ENCODE measurements at regions not wholly inside any gene's neighbourhood (a gene's known extent, or its start where the extent isn't known, plus 50 kb on each side); places are given as distances from the start of the nearest gene placed in this dataset.
"Not testable (repeated sequence)": the region's sequence is repeated elsewhere in the genome, so short reads cannot be mapped to it uniquely, and the experiment has no call there.

GRCh38 chr3:164401923-164402322, 676.4 kb downstream of the SI start:
- no peak for TF ChIP-seq CTCF (IDR thresholded peaks at IDR 0.05; ENCODE audit: borderline replicate concordance)
- intact Hi-C loops (cut with micrococcal nuclease): no loop called here
- no peaks in the 10 kb centered on the region for H3K4me1 ChIP-seq
- no peaks in the 10 kb centered on the region for H3K36me3 ChIP-seq
- H3K27ac ChIP-seq (replicated peaks): no peak overlapping the region
- DNase-seq: no peak
- H3K4me3 ChIP-seq: no peak overlapping the region
- no peaks in the 10 kb centered on the region for H3K27me3 ChIP-seq (ENCODE audit: low read depth)
- no peaks in the 10 kb centered on the region for H3K9me3 ChIP-seq (replicated peaks)

- H3K9me3 ChIP-seq (replicated peaks); DNase-seq; H3K27me3 ChIP-seq (ENCODE audit: low read depth); H3K4me3 ChIP-seq; H3K4me1 ChIP-seq; H3K36me3 ChIP-seq; H3K27ac ChIP-seq (replicated peaks); intact Hi-C loops (cut with micrococcal nuclease): not testable (repeated sequence)
Observed at GRCh38 chr3:164401440-164401839, 676.9 kb downstream of the SI start.

GRCh38 chr3:164397462-164397861, 680.8 kb downstream of the SI start:
- peaks cover 9% of the 10 kb centered on the region for H3K9me3 ChIP-seq (replicated peaks)

GRCh38 chr3:164393171-164393570, 685.1 kb downstream of the SI start:
- Histone ChIP-seq H3K4me1 (no peaks in the 10 kb centered on the region), H3K27me3 (ENCODE audit: low read depth) (no peaks in the 10 kb centered on the region), H3K9me3 (replicated peaks) (peaks cover 9% of the 10 kb centered on the region), H3K27ac (replicated peaks) (no peak overlapping the region), H3K36me3 (no peaks in the 10 kb centered on the region), H3K4me3 (no peak overlapping the region)
- no peak for TF ChIP-seq CTCF (IDR thresholded peaks at IDR 0.05; ENCODE audit: borderline replicate concordance)
- DNase-seq: no peak
- intact Hi-C loops (cut with micrococcal nuclease): no loop called here

More at GRCh38 chr3:164397462-164397861, 680.8 kb downstream of the SI start:
- intact Hi-C loops (cut with micrococcal nuclease): no loop called here
- TF ChIP-seq CTCF (IDR thresholded peaks at IDR 0.05; ENCODE audit: borderline replicate concordance): no peak
- Histone ChIP-seq H3K27me3 (ENCODE audit: low read depth) (no peaks in the 10 kb centered on the region), H3K36me3 (no peaks in the 10 kb centered on the region), H3K4me1 (no peaks in the 10 kb centered on the region), H3K4me3 (no peak overlapping the region), H3K27ac (replicated peaks) (no peak overlapping the region)
- no peak for DNase-seq

- TF ChIP-seq CTCF (IDR thresholded peaks at IDR 0.05; ENCODE audit: borderline replicate concordance): no peak
- no peak for DNase-seq
- Histone ChIP-seq H3K36me3 (no peaks in the 10 kb centered on the region), H3K4me1 (no peaks in the 10 kb centered on the region), H3K27ac (replicated peaks) (no peak overlapping the region), H3K9me3 (replicated peaks) (peaks cover 9% of the 10 kb centered on the region), H3K4me3 (no peak overlapping the region), H3K27me3 (ENCODE audit: low read depth) (no peaks in the 10 kb centered on the region)
- intact Hi-C loops (cut with micrococcal nuclease): no loop called here
Observed at GRCh38 chr3:164390046-164390445, 688.2 kb downstream of the SI start.

GRCh38 chr3:164387236-164387635, 691.1 kb downstream of the SI start:
- intact Hi-C loops (cut with micrococcal nuclease): no loop called here
- no peaks in the 10 kb centered on the region for H3K27me3 ChIP-seq (ENCODE audit: low read depth)
- no peak overlapping the region for H3K27ac ChIP-seq (replicated peaks)
- no peak for DNase-seq
- H3K36me3 ChIP-seq: no peaks in the 10 kb centered on the region
- no peaks in the 10 kb centered on the region for H3K9me3 ChIP-seq (replicated peaks)
- H3K4me1 ChIP-seq: no peaks in the 10 kb centered on the region
- no peak for TF ChIP-seq CTCF (IDR thresholded peaks at IDR 0.05; ENCODE audit: borderline replicate concordance)
- H3K4me3 ChIP-seq: no peak overlapping the region
